HCT116 (cell line): ENCODE measurements at regions not wholly inside any gene's neighbourhood (a gene's known extent, or its start where the extent isn't known, plus 50 kb on each side); places are given as distances from the start of the nearest gene placed in this dataset.

ENCODE experiments used
- ATAC-seq: fragments of 200-7000 bp; cut with Tn5 transposase; 2 replicates; pipeline ENCODE4 v1.9.1; 2020; ENCODE audit warnings: mild to moderate bottlenecking, moderate library complexity
- BruUV-seq: library from RNA; stranded (reverse); fragments of 400-500 nt; replicated peaks from 2 replicates; lab custom pipeline; 2021; lab: Mats Ljungman, UMichigan
- CTCF ChIA-PET: fragments of 300-600 bp; sonication (Branson Sonifier 250); formaldehyde crosslinking; loops from one replicate; lab custom pipeline; 2021; ENCODE audit warnings: antibody characterized with exemption; lab: Charles Lee
- POLR2A ChIA-PET: fragments of 300-600, 350-600 bp; sonication (Branson Sonifier 250); formaldehyde crosslinking; loops from one replicate; lab custom pipeline; 2021; ENCODE audit warnings: antibody characterized with exemption; lab: Charles Lee
- RAD21 ChIA-PET, 2 experiments: fragments of 300-600 bp; sonication (Branson Sonifier 250); formaldehyde crosslinking; loops; one replicate each; lab custom pipeline; 2023; ENCODE audit warnings: low total read pairs in 2 of 2; ENCODE audit not compliant: uncharacterized antibody in 2 of 2, unreplicated experiment in 2 of 2, low non-redundant PET in 1 of 2; lab: Charles Lee
- DNase-seq: peaks from one replicate; pipeline ENCODE4 v3.0.0-alpha.2; 2010; ENCODE audit warnings: low read depth, low spot score
- H2AFZ ChIP-seq: fragments of 200-600 bp; shearing (Covaris generic), sonication (generic); 2 replicates; pipeline ENCODE4 v1.6.1; 2017; ENCODE audit warnings: low read depth, mixed run types, mixed read lengths, antibody characterized with exemption, low read length; ENCODE audit not compliant: poor library complexity, severe bottlenecking
- H3K27ac ChIP-seq: 2 replicates; pipeline ENCODE4 v1.5.1; 2012; ENCODE audit warnings: low read depth, low read length
- H3K27me3 ChIP-seq: fragments of 200-600 bp; sonication (generic); 2 replicates; pipeline ENCODE4 v1.6.1; 2016; ENCODE audit warnings: mixed run types, low read length, mixed read lengths; ENCODE audit not compliant: insufficient read depth
- H3K36me3 ChIP-seq, 2 experiments: fragments of 200-500 bp in 1 of 2; fragments of 200-600 bp in 1 of 2; sonication (Bioruptor generic) in 1 of 2; sonication (generic) in 1 of 2; 2 replicates each; pipeline versions ENCODE4 v1.5.1 to v1.6.1; 2014 to 2016; ENCODE audit warnings: low read length in 2 of 2, inconsistent platforms in 1 of 2, mixed read lengths in 1 of 2, mixed run types in 1 of 2; ENCODE audit not compliant: insufficient read depth in 2 of 2, control insufficient read depth in 1 of 2
- H3K4me1 ChIP-seq, 2 experiments: fragments of 200-600 bp in 1 of 2; sonication (generic) in 1 of 2; 2 replicates each; pipeline versions ENCODE4 v1.5.1 to v1.6.1; 2012 to 2017; ENCODE audit warnings: low read length in 2 of 2, inconsistent platforms in 1 of 2, mild to moderate bottlenecking in 1 of 2, mixed read lengths in 1 of 2, mixed run types in 1 of 2, moderate library complexity in 1 of 2; ENCODE audit not compliant: insufficient read depth in 2 of 2, control insufficient read depth in 1 of 2
- H3K4me2 ChIP-seq: fragments of 200-600 bp; sonication (generic); 2 replicates; pipeline ENCODE4 v1.6.1; 2017; ENCODE audit warnings: mixed run types, low read length, mixed read lengths
- H3K4me3 ChIP-seq, 2 experiments: fragments of 200-600 bp in 1 of 2; sonication (generic) in 1 of 2; replicated peaks in 1 of 2; 2 replicates each; pipeline ENCODE4 v1.5.1; 2011 to 2016; ENCODE audit warnings: low read length in 2 of 2, control low read depth in 1 of 2, low read depth in 1 of 2, mild to moderate bottlenecking in 1 of 2, mixed read lengths in 1 of 2, mixed run types in 1 of 2
- H3K79me2 ChIP-seq: fragments of 200-600 bp; sonication (generic); 2 replicates; pipeline ENCODE4 v1.6.1; 2017; ENCODE audit warnings: mild to moderate bottlenecking, mixed run types, low read length, moderate library complexity, mixed read lengths; ENCODE audit not compliant: insufficient read depth
- H3K9ac ChIP-seq: fragments of 200-600 bp; sonication (generic); 2 replicates; pipeline ENCODE4 v1.6.1; 2016; ENCODE audit warnings: low read length, mixed read lengths
- H3K9me2 ChIP-seq: fragments of 200-600 bp; sonication (generic), shearing (Covaris generic); 2 replicates; pipeline ENCODE4 v1.6.1; 2017; ENCODE audit warnings: mixed run types, mild to moderate bottlenecking, moderate library complexity; ENCODE audit not compliant: insufficient read depth
- H3K9me3 ChIP-seq, 2 experiments: fragments of 200-500 bp in 1 of 2; fragments of 200-600 bp in 1 of 2; sonication (Bioruptor generic) in 1 of 2; sonication (generic) in 1 of 2; 2 replicates each; pipeline ENCODE4 v1.6.1; 2014 to 2017; ENCODE audit warnings: low read length in 2 of 2, mixed read lengths in 2 of 2, inconsistent platforms in 1 of 2, low read depth in 1 of 2, mild to moderate bottlenecking in 1 of 2, mixed run types in 1 of 2, moderate library complexity in 1 of 2; ENCODE audit not compliant: control insufficient read depth in 1 of 2, insufficient read depth in 1 of 2
- H4K20me1 ChIP-seq: fragments of 200-600 bp; sonication (generic), shearing (Covaris generic); 2 replicates; pipeline ENCODE4 v1.6.1; 2017; ENCODE audit warnings: mixed run types, mild to moderate bottlenecking, moderate library complexity; ENCODE audit not compliant: insufficient read depth
- CBX3 ChIP-seq: IDR thresholded peaks from 2 replicates; pipeline ENCODE4 v1.6.1; 2012; ENCODE audit warnings: low read depth
- CEBPB ChIP-seq: IDR thresholded peaks from 2 replicates; pipeline ENCODE4 v1.6.1; 2012; ENCODE audit warnings: low read depth
- EGR1 ChIP-seq: IDR thresholded peaks from 2 replicates; pipeline ENCODE4 v1.6.1; 2012; ENCODE audit warnings: low read depth
- ELF1 ChIP-seq: IDR thresholded peaks from 2 replicates; pipeline ENCODE4 v1.6.1; 2012; ENCODE audit warnings: low read depth, borderline replicate concordance
- EZH2 ChIP-seq: fragments of 200-600 bp; sonication (generic); IDR thresholded peaks from 2 replicates; pipeline ENCODE4 v1.6.1; 2017; ENCODE audit warnings: antibody characterized with exemption, mixed run types
- EZH2phosphoT487 ChIP-seq: fragments of 200-600 bp; IDR thresholded peaks from 2 replicates; pipeline ENCODE4 v1.6.1; 2018; ENCODE audit warnings: antibody characterized with exemption, borderline replicate concordance
- JUND ChIP-seq: IDR thresholded peaks from 2 replicates; pipeline ENCODE4 v1.6.1; 2012
- RAD21 ChIP-seq: IDR thresholded peaks from 2 replicates; pipeline ENCODE4 v1.6.1; 2012; ENCODE audit warnings: low read depth, mild to moderate bottlenecking
- REST ChIP-seq: IDR thresholded peaks from 2 replicates; pipeline ENCODE4 v1.6.1; 2012; ENCODE audit warnings: low read depth
- SIN3A ChIP-seq: IDR thresholded peaks from 2 replicates; pipeline ENCODE4 v1.6.1; 2012; ENCODE audit warnings: low read depth
- SRF ChIP-seq: IDR thresholded peaks from 2 replicates; pipeline ENCODE4 v1.6.1; 2012; ENCODE audit warnings: low read depth
- YY1 ChIP-seq: IDR thresholded peaks from 2 replicates; pipeline ENCODE4 v1.6.1; 2011; ENCODE audit warnings: low read length, low read depth, moderate library complexity, mild to moderate bottlenecking; ENCODE audit not compliant: insufficient replicate concordance; ENCODE audit errors: extremely low read depth
- intact Hi-C: fragments of 100-400 bp; cut with micrococcal nuclease; formaldehyde crosslinking; loops from 2 replicates; pipeline ENCODE4 v1.10.0; 2022

DNA sequence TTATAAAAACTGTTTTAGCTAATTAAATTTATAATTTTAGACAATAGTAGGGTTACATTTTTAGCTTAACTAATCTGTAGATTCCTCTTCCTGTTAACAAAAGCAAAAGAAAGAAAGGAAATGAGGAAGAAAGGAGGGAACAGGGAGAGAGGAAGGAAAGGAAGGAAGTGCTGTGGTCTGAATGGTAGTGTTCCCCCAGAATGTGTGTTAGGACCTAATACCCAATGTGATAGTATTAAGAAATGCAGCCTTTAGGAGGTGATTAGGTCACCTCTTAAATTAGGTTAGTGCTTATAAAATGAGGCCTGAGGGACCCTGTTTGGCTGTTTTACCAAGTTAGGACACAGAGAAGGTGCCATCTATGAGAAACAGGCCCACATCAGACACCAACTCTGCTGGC lies 136.9 kb upstream of the SAMSN1 start (continued):
- TF ChIP-seq SIN3A (no peak), EZH2 (no peak)
- TF ChIP-seq, all 23 proteins: peak for 0

DNA sequence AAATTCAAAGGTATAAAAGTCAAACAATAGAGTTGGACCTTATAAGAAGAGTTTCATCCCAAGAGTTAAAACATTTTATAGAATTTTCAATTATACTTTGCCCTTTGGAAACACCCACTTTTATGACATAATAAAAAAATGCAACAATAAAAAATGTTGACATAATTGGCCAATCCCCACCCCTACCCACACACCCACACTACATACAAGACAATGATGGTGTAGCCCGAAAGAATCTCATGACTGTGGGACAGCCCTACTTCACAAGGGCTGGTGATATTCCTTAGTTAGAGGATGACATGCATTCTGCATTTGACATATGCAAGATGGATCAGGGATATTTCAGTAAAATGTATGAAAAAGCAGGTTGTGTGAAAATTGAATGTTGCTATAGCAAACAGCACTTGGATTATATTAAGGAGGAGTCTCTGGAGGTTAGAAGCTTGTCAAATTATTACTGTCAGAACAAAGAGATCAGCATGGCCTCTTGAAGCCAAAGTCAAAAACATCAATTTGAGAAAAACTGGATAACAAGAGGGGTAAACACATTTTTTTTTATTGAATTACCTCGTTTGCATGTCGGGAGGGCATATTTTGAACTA lies 133.0 kb upstream of the SAMSN1 start:
- no peak for ATAC-seq
- TF ChIP-seq SRF: no peak
- no peak for TF ChIP-seq ELF1
- TF ChIP-seq RAD21: no peak
- no peaks in the 10 kb centered on the region for H3K79me2 ChIP-seq
- ChIA-PET CTCF (no interaction called here), RAD21 (no interaction called here), POLR2A (no interaction called here)
- no peak overlapping the region for H3K9ac ChIP-seq
- intact Hi-C loops: no loop called here
- no peak overlapping the region for H3K4me2 ChIP-seq
- no peaks in the 10 kb centered on the region for H3K9me2 ChIP-seq
- no peak overlapping the region for H3K4me3 ChIP-seq
- BruUV-seq: no TSS peak
- H3K27ac ChIP-seq: no peak overlapping the region
- H2AFZ ChIP-seq: no peak overlapping the region
- H3K27me3 ChIP-seq: no peaks in the 10 kb centered on the region
- H3K36me3 ChIP-seq: no peaks in the 10 kb centered on the region
- H3K9me3 ChIP-seq: no peaks in the 10 kb centered on the region
- H3K4me1 ChIP-seq: no peaks in the 10 kb centered on the region
- DNase-seq: no peak
- H4K20me1 ChIP-seq: no peaks in the 10 kb centered on the region

GRCh38 chr21:14677639-14678179 lies 131.6 kb upstream of the SAMSN1 start:
- TF ChIP-seq EZH2phosphoT487 (no peak), EGR1 (no peak), REST (no peak), CEBPB (no peak), JUND (no peak), EZH2 (no peak), CBX3 (no peak), YY1 (no peak)
- Histone ChIP-seq H3K27ac (no peak overlapping the region), H2AFZ (no peak overlapping the region), H3K4me1 (no peaks in the 10 kb centered on the region), H3K4me2 (no peak overlapping the region), H3K79me2 (no peaks in the 10 kb centered on the region), H3K9me3 (no peaks in the 10 kb centered on the region), H3K9ac (no peak overlapping the region), H3K36me3 (no peaks in the 10 kb centered on the region), H3K27me3 (no peaks in the 10 kb centered on the region), H3K9me2 (no peaks in the 10 kb centered on the region), H3K4me3 (no peak overlapping the region), H4K20me1 (no peaks in the 10 kb centered on the region)
- RAD21 ChIA-PET: no interaction called here
- no TSS peak for BruUV-seq
- CTCF ChIA-PET: no interaction called here
- DNase-seq: no peak
- POLR2A ChIA-PET: no interaction called here
- intact Hi-C loops: no loop called here
- no peak for ATAC-seq
